ENCODE measurements at regions not wholly inside any gene's neighbourhood (a gene's known extent, or its start where the extent isn't known, plus 50 kb on each side); places are given as distances from the start of the nearest gene placed in this dataset.

- DNase-seq (ENCODE audit: low read depth in 1 of 2, low spot score in 1 of 2): no peak
These were observed 1132.1 kb upstream of the ALCAM start for GRCh38 chr3:104234442-104235194.

GRCh38 chr3:104244680-104245220 lies 1122.0 kb upstream of the ALCAM start:
- DNase-seq (ENCODE audit: low read depth in 1 of 2, low spot score in 1 of 2): no peak
- no peak overlapping the region for H3K4me3 ChIP-seq (replicated peaks; ENCODE audit: insufficient read depth, low read length)
- TF ChIP-seq GABPA (IDR thresholded peaks at IDR 0.05; ENCODE audit: low read depth) (no peak), POLR2AphosphoS5 (IDR thresholded peaks at IDR 0.05; ENCODE audit: low read depth) (no peak)
- TF ChIP-seq, protein P1, sequence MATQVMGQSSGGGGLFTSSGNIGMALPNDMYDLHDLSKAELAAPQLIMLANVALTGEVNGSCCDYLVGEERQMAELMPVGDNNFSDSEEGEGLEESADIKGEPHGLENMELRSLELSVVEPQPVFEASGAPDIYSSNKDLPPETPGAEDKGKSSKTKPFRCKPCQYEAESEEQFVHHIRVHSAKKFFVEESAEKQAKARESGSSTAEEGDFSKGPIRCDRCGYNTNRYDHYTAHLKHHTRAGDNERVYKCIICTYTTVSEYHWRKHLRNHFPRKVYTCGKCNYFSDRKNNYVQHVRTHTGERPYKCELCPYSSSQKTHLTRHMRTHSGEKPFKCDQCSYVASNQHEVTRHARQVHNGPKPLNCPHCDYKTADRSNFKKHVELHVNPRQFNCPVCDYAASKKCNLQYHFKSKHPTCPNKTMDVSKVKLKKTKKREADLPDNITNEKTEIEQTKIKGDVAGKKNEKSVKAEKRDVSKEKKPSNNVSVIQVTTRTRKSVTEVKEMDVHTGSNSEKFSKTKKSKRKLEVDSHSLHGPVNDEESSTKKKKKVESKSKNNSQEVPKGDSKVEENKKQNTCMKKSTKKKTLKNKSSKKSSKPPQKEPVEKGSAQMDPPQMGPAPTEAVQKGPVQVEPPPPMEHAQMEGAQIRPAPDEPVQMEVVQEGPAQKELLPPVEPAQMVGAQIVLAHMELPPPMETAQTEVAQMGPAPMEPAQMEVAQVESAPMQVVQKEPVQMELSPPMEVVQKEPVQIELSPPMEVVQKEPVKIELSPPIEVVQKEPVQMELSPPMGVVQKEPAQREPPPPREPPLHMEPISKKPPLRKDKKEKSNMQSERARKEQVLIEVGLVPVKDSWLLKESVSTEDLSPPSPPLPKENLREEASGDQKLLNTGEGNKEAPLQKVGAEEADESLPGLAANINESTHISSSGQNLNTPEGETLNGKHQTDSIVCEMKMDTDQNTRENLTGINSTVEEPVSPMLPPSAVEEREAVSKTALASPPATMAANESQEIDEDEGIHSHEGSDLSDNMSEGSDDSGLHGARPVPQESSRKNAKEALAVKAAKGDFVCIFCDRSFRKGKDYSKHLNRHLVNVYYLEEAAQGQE (IDR thresholded peaks at IDR 0.05; ENCODE audit: insufficient replicate concordance, low read depth): no peak
- no peaks in the 10 kb centered on the region for H3K27me3 ChIP-seq (ENCODE audit: insufficient read depth, poor library complexity, severe bottlenecking)
- no peak overlapping the region for H3K27ac ChIP-seq (replicated peaks)

More at GRCh38 chr3:104234442-104235194, 1132.1 kb upstream of the ALCAM start:
- H3K27me3 ChIP-seq (ENCODE audit: insufficient read depth, poor library complexity, severe bottlenecking): no peaks in the 10 kb centered on the region
- H3K27ac ChIP-seq (replicated peaks): no peak overlapping the region
- no peak for TF ChIP-seq GABPA (IDR thresholded peaks at IDR 0.05; ENCODE audit: low read depth)
- TF ChIP-seq CTCF (IDR thresholded peaks at IDR 0.05; ENCODE audit: insufficient read depth, low read length): no peak
- TF ChIP-seq, protein P1 (IDR thresholded peaks at IDR 0.05; ENCODE audit: insufficient replicate concordance, low read depth): no peak
- no peak for TF ChIP-seq POLR2AphosphoS5 (IDR thresholded peaks at IDR 0.05; ENCODE audit: low read depth)
- TF ChIP-seq SPI1 (IDR thresholded peaks at IDR 0.05; ENCODE audit: borderline replicate concordance, low read depth): no peak
- no peak overlapping the region for H3K4me3 ChIP-seq (replicated peaks; ENCODE audit: insufficient read depth, low read length)

- no peaks in the 10 kb centered on the region for H3K27me3 ChIP-seq (ENCODE audit: insufficient read depth, poor library complexity, severe bottlenecking)
- no peak overlapping the region for H3K27ac ChIP-seq (replicated peaks)
- no peak overlapping the region for H3K4me3 ChIP-seq (replicated peaks; ENCODE audit: insufficient read depth, low read length)
- DNase-seq (ENCODE audit: low read depth in 1 of 2, low spot score in 1 of 2): no peak
- TF ChIP-seq, protein P1 (IDR thresholded peaks at IDR 0.05; ENCODE audit: insufficient replicate concordance, low read depth): no peak
- no peak for TF ChIP-seq POLR2AphosphoS5 (IDR thresholded peaks at IDR 0.05; ENCODE audit: low read depth)
- TF ChIP-seq SPI1 (IDR thresholded peaks at IDR 0.05; ENCODE audit: borderline replicate concordance, low read depth): no peak
- TF ChIP-seq CTCF (IDR thresholded peaks at IDR 0.05; ENCODE audit: insufficient read depth, low read length): no peak
These were observed 1121.4 kb upstream of the ALCAM start for GRCh38 chr3:104245261-104245660.

All from HL-60 (cell line).